ENCODE measurements at regions not wholly inside any gene's neighbourhood (a gene's known extent, or its start where the extent isn't known, plus 50 kb on each side); places are given as distances from the start of the nearest gene placed in this dataset.

GRCh38 chr6:105740946-105741645 lies 338.2 kb upstream of the PREP start:
- no peaks in the 10 kb centered on the region for H3K9me3 ChIP-seq (ENCODE audit: insufficient read depth, low read length)
- 0 out of 2 replicates have a peak overlapping the region, but pooled peaks have one; percentile 59 for H2AFZ ChIP-seq (ENCODE audit: low read depth, low read length)
- H3K79me2 ChIP-seq (ENCODE audit: low read length) = no peaks in the 10 kb centered on the region
- peak overlapping the region; percentile 50 for H3K4me2 ChIP-seq (ENCODE audit: low read length)
- H3K36me3 ChIP-seq (replicated peaks; ENCODE audit: low read depth, low read length) = no peaks in the 10 kb centered on the region
- no peaks in the 10 kb centered on the region for H3K27me3 ChIP-seq (ENCODE audit: low read depth, low read length)
- TF ChIP-seq, protein P1, sequence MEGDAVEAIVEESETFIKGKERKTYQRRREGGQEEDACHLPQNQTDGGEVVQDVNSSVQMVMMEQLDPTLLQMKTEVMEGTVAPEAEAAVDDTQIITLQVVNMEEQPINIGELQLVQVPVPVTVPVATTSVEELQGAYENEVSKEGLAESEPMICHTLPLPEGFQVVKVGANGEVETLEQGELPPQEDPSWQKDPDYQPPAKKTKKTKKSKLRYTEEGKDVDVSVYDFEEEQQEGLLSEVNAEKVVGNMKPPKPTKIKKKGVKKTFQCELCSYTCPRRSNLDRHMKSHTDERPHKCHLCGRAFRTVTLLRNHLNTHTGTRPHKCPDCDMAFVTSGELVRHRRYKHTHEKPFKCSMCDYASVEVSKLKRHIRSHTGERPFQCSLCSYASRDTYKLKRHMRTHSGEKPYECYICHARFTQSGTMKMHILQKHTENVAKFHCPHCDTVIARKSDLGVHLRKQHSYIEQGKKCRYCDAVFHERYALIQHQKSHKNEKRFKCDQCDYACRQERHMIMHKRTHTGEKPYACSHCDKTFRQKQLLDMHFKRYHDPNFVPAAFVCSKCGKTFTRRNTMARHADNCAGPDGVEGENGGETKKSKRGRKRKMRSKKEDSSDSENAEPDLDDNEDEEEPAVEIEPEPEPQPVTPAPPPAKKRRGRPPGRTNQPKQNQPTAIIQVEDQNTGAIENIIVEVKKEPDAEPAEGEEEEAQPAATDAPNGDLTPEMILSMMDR (IDR thresholded peaks at IDR 0.05; ENCODE audit: low read depth, low read length) = no peak
- no peak for TF ChIP-seq EZH2phosphoT487 (IDR thresholded peaks at IDR 0.05; ENCODE audit: low read depth)
- H3K9ac ChIP-seq (ENCODE audit: low read length) = no peak overlapping the region; the same call in 1 of the 2 replicates
- H4K20me1 ChIP-seq (ENCODE audit: insufficient read depth, low read length) = no peaks in the 10 kb centered on the region
- no peak overlapping the region for H3K27ac ChIP-seq (ENCODE audit: low read length)
- H3K4me1 ChIP-seq (ENCODE audit: low read length) = peaks cover 32% of the 10 kb centered on the region
- peak overlapping the region; percentile 15; the same call in 1 of the 2 replicates for H3K4me3 ChIP-seq (ENCODE audit: low read length)

DNA sequence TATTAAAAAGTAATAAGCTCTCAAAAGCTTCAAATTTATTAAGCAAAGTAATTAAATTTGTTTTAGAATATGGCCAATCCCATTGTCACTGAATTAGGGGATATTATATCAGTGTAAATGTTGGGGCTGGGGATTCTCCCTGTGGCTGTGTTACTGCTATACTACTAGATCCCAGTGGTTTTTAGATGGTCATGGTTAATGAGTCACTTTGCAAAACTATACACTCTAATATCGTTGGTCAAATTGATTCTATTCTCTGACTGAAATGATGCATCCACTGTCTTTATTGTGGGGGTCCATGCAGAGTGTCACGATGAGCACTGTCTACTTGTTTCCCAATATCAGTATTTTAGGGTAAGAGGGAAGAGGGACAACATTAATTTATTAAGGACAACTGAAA lies 336.9 kb upstream of the PREP start:
- Histone ChIP-seq H3K4me3 (ENCODE audit: low read length) (no peak overlapping the region), H3K9ac (ENCODE audit: low read length) (no peak overlapping the region), H3K27ac (ENCODE audit: low read length) (no peak overlapping the region), H2AFZ (ENCODE audit: low read depth, low read length) (no peak overlapping the region), H4K20me1 (ENCODE audit: insufficient read depth, low read length) (no peaks in the 10 kb centered on the region), H3K79me2 (ENCODE audit: low read length) (no peaks in the 10 kb centered on the region), H3K4me2 (ENCODE audit: low read length) (no peak overlapping the region), H3K27me3 (ENCODE audit: low read depth, low read length) (no peaks in the 10 kb centered on the region), H3K36me3 (replicated peaks; ENCODE audit: low read depth, low read length) (no peaks in the 10 kb centered on the region), H3K9me3 (ENCODE audit: insufficient read depth, low read length) (no peaks in the 10 kb centered on the region), H3K4me1 (ENCODE audit: low read length) (peaks cover 20% of the 10 kb centered on the region)
- TF ChIP-seq, protein P1 (IDR thresholded peaks at IDR 0.05; ENCODE audit: low read depth, low read length) = no peak
- no peak for TF ChIP-seq EZH2phosphoT487 (IDR thresholded peaks at IDR 0.05; ENCODE audit: low read depth)

DNA sequence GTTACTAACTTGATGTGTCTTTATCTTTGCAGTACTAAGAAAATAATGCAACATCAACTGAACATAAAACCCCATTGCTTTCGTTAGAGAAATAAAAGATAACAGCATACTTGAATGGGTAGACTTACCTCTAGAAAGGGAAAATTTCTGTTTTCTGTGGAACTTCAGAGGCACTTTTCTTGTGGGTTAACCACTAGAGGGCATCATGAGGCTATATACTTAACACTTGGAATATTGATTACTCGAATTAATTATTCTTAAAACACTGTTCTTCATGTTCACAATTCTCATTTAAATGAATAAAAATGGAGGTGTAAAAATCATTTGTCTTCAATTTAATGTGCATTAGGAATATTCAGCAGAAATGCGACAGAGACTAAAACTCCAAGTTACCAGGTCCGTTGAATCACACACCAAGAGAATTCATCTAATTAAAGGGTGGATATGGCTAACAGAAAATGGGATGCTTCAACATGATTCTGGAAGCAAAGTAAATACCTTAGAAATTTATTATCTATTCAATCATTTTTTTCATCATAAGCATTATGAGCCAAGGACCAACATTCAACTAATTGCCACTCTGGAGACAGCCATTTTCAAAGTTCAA lies 330.8 kb upstream of the PREP start:
- Histone ChIP-seq H3K4me2 (ENCODE audit: low read length) (no peak overlapping the region), H3K4me3 (ENCODE audit: low read length) (no peak overlapping the region), H3K79me2 (ENCODE audit: low read length) (no peaks in the 10 kb centered on the region), H3K9me3 (ENCODE audit: insufficient read depth, low read length) (no peaks in the 10 kb centered on the region), H4K20me1 (ENCODE audit: insufficient read depth, low read length) (no peaks in the 10 kb centered on the region), H3K27ac (ENCODE audit: low read length) (no peak overlapping the region), H3K9ac (ENCODE audit: low read length) (no peak overlapping the region), H2AFZ (ENCODE audit: low read depth, low read length) (no peak overlapping the region), H3K36me3 (replicated peaks; ENCODE audit: low read depth, low read length) (no peaks in the 10 kb centered on the region), H3K4me1 (ENCODE audit: low read length) (no peaks in the 10 kb centered on the region), H3K27me3 (ENCODE audit: low read depth, low read length) (no peaks in the 10 kb centered on the region)
- TF ChIP-seq EZH2phosphoT487 (IDR thresholded peaks at IDR 0.05; ENCODE audit: low read depth) = no peak
- TF ChIP-seq, protein P1 (IDR thresholded peaks at IDR 0.05; ENCODE audit: low read depth, low read length) = peak; percentile 74

DNA sequence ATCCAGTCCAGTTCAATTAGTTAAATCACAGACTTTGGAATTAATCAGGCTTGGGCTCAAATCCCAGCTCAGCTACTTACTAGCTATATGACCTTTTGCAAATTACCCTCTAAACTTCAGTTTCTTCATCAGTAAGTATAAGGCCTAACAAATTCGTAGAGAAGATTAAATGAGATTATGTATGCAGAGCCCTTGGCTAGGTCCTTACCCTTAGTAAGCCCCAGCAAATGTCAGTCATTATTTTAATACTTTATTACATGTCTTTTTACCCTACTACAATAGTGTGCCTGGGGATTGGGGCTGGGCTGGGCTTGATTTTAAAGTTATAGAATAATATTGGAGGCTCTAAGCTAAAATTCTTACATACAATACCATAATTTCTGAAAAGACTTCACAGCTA lies 326.1 kb upstream of the PREP start:
- Histone ChIP-seq H3K79me2 (ENCODE audit: low read length) (no peaks in the 10 kb centered on the region), H3K9me3 (ENCODE audit: insufficient read depth, low read length) (no peaks in the 10 kb centered on the region), H4K20me1 (ENCODE audit: insufficient read depth, low read length) (no peaks in the 10 kb centered on the region), H3K36me3 (replicated peaks; ENCODE audit: low read depth, low read length) (no peaks in the 10 kb centered on the region), H3K9ac (ENCODE audit: low read length) (no peak overlapping the region), H3K4me1 (ENCODE audit: low read length) (no peaks in the 10 kb centered on the region), H3K4me2 (ENCODE audit: low read length) (no peak overlapping the region), H2AFZ (ENCODE audit: low read depth, low read length) (no peak overlapping the region), H3K27ac (ENCODE audit: low read length) (no peak overlapping the region), H3K27me3 (ENCODE audit: low read depth, low read length) (no peaks in the 10 kb centered on the region), H3K4me3 (ENCODE audit: low read length) (no peak overlapping the region)
- TF ChIP-seq, protein P1 (IDR thresholded peaks at IDR 0.05; ENCODE audit: low read depth, low read length) = no peak
- TF ChIP-seq EZH2phosphoT487 (IDR thresholded peaks at IDR 0.05; ENCODE audit: low read depth) = no peak
